Transverse colon (tissue), 4 donors: ENCODE measurements at regions not wholly inside any gene's neighbourhood (a gene's known extent, or its start where the extent isn't known, plus 50 kb on each side); places are given as distances from the start of the nearest gene placed in this dataset.

Experiments used
- DNase-seq: peaks from one replicate; pipeline ENCODE4 v3.0.0-alpha.2; 2019
- H3K27ac ChIP-seq, 4 donors: fragments of 200-600 bp; sonication (generic); 2 replicates each; pipeline ENCODE4 v1.5.1; 2016 to 2018; ENCODE audit warnings: inconsistent platforms in 4 of 4
- H3K27me3 ChIP-seq: fragments of 200-600 bp; sonication (generic); 2 replicates; pipeline ENCODE4 v1.5.1; 2017; ENCODE audit warnings: inconsistent platforms
- H3K36me3 ChIP-seq, 4 donors: fragments of 200-600 bp; sonication (generic); 2 replicates each; pipeline ENCODE4 v1.5.1; 2017 to 2019; ENCODE audit warnings: inconsistent platforms in 4 of 4
- H3K4me1 ChIP-seq, 4 donors: fragments of 200-600 bp; sonication (generic); 2 replicates each; pipeline ENCODE4 v1.5.1; 2017 to 2020; ENCODE audit warnings: inconsistent platforms in 4 of 4
- H3K4me3 ChIP-seq, 4 donors: fragments of 200-600 bp; sonication (generic); 1 replicate in 1 of 4; 2 replicates in 3 of 4; pipeline versions ENCODE4 v1.5.1 to v1.6.1; 2017 to 2019; ENCODE audit warnings: inconsistent platforms in 4 of 4
- H3K9me3 ChIP-seq, 2 donors: fragments of 200-600 bp; sonication (generic); 2 replicates each; pipeline ENCODE4 v1.5.1; 2017 to 2019; ENCODE audit warnings: inconsistent platforms in 2 of 2
- CTCF ChIP-seq, 5 experiments: fragments of 200-600 bp in 3 of 5; fragments of 450-650 bp in 2 of 5; sonication (generic) in 3 of 5; IDR thresholded peaks; 1 replicate in 2 of 5; 2 replicates in 3 of 5; pipeline ENCODE4 v1.5.1; 2016 to 2017; ENCODE audit warnings: antibody characterized with exemption in 5 of 5, inconsistent platforms in 3 of 5, mild to moderate bottlenecking in 2 of 5, moderate library complexity in 1 of 5
- EP300 ChIP-seq: sonication (generic); formaldehyde crosslinking; IDR thresholded peaks from one replicate; pipeline ENCODE4 v1.6.1; 2017; ENCODE audit warnings: antibody characterized with exemption, low read depth
- POLR2A ChIP-seq: fragments of 450-650 bp; IDR thresholded peaks from one replicate; pipeline ENCODE4 v1.6.1; 2016; ENCODE audit warnings: antibody characterized with exemption, mild to moderate bottlenecking, moderate library complexity
- POLR2AphosphoS5 ChIP-seq, 3 donors: sonication (generic); formaldehyde crosslinking; IDR thresholded peaks; one replicate each; pipeline ENCODE4 v1.6.1; 2016; ENCODE audit warnings: antibody characterized with exemption in 3 of 3
- WGBS, 2 donors: methylation state at CpG; one replicate each; pipeline ENCODE4 v1.1.5; 2018; ENCODE audit warnings: low coverage in 1 of 2; 5-methylcytosine and 5-hydroxymethylcytosine counted together
- in situ Hi-C, 4 donors: fragments of 200-750 bp; cut with MboI; loops; one replicate each; pipeline versions ENCODE4 v1.15.0 to v1.15.1; 2017; ENCODE audit warnings: low sequenced_read_pairs in 3 of 4, low pct_ligation_motif_present in 1 of 4, low pct_unique_long_range_greater_than_20kb in 1 of 4
- intact Hi-C: fragments of 100-400 bp; cut with DNase I; formaldehyde crosslinking; loops from one replicate; pipeline ENCODE4 v1.15.1; 2023; ENCODE audit warnings: low total_unique reads

GRCh38 chrX:128699716-128700285, 647.6 kb upstream of the ACTRT1 start:
- in situ Hi-C loops = no loop called here
- Histone ChIP-seq H3K9me3 (no peaks in the 10 kb centered on the region), H3K27ac (no peak overlapping the region), H3K27me3 (no peaks in the 10 kb centered on the region), H3K4me3 (no peak overlapping the region), H3K36me3 (no peaks in the 10 kb centered on the region), H3K4me1 (no peaks in the 10 kb centered on the region)
- intact Hi-C loops = no loop called here
- 56 to 73% methylated on average over 1 to 3 of the region's 3 CpGs for WGBS, 2 donors
- TF ChIP-seq POLR2A (no peak), POLR2AphosphoS5 (IDR thresholded peaks at IDR 0.05) (no peak), EP300 (no peak), CTCF (IDR thresholded peaks at IDR 0.05) (no peak)
- no peak for DNase-seq

GRCh38 chrX:128698573-128699181, 646.5 kb upstream of the ACTRT1 start:
- intact Hi-C loops (no loop called here), in situ Hi-C loops (no loop called here)
- 29% methylated on average over 1 of the region's 1 CpG; no CpG with 5 or more reads in 1 of the 2 donors for WGBS, 2 donors
- H3K27me3 ChIP-seq = no peaks in the 10 kb centered on the region
- H3K36me3 ChIP-seq = no peaks in the 10 kb centered on the region
- no peaks in the 10 kb centered on the region for H3K4me1 ChIP-seq
- no peak overlapping the region for H3K27ac ChIP-seq
- no peak overlapping the region for H3K4me3 ChIP-seq
- no peak for DNase-seq
- TF ChIP-seq POLR2AphosphoS5 (IDR thresholded peaks at IDR 0.05) (no peak), POLR2A (no peak), CTCF (IDR thresholded peaks at IDR 0.05) (no peak), EP300 (no peak)
- no peaks in the 10 kb centered on the region for H3K9me3 ChIP-seq

GRCh38 chrX:128691872-128692271, 639.7 kb upstream of the ACTRT1 start:
- Histone ChIP-seq H3K4me3 (no peak overlapping the region), H3K9me3 (no peaks in the 10 kb centered on the region), H3K27me3 (no peaks in the 10 kb centered on the region), H3K27ac (no peak overlapping the region), H3K36me3 (no peaks in the 10 kb centered on the region), H3K4me1 (no peaks in the 10 kb centered on the region)
- intact Hi-C loops (no loop called here), in situ Hi-C loops (no loop called here)
- TF ChIP-seq POLR2A = no peak
- TF ChIP-seq EP300 = no peak
- no peak for TF ChIP-seq CTCF (IDR thresholded peaks at IDR 0.05)
- TF ChIP-seq POLR2AphosphoS5 (IDR thresholded peaks at IDR 0.05) = no peak
- 63% methylated on average over 6 of the region's 6 CpGs; no CpG with 5 or more reads in 1 of the 2 donors for WGBS, 2 donors
- DNase-seq = no peak

- intact Hi-C loops (no loop called here), in situ Hi-C loops (no loop called here)
- Histone ChIP-seq H3K4me3 (no peak overlapping the region), H3K27me3 (no peaks in the 10 kb centered on the region), H3K27ac (no peak overlapping the region), H3K9me3 (no peaks in the 10 kb centered on the region), H3K36me3 (no peaks in the 10 kb centered on the region), H3K4me1 (no peaks in the 10 kb centered on the region)
- no peak for DNase-seq
- 65 to 80% methylated on average over 1 to 2 of the region's 2 CpGs for WGBS, 2 donors
- TF ChIP-seq EP300 = no peak
- TF ChIP-seq CTCF (IDR thresholded peaks at IDR 0.05) = no peak
- TF ChIP-seq POLR2A = no peak
- no peak for TF ChIP-seq POLR2AphosphoS5 (IDR thresholded peaks at IDR 0.05)
Observed at GRCh38 chrX:128685387-128685786, 633.2 kb upstream of the ACTRT1 start.
